Raji (cell line): ENCODE measurements at regions not wholly inside any gene's neighbourhood (a gene's known extent, or its start where the extent isn't known, plus 50 kb on each side); places are given as distances from the start of the nearest gene placed in this dataset.

Experiments
- POLR2A ChIP-seq: IDR thresholded peaks from 2 replicates; pipeline ENCODE4 v1.6.1; 2011; ENCODE audit warnings: low read depth, low read length, control low read depth; ENCODE audit not compliant: insufficient read depth

- no peak for TF ChIP-seq POLR2A
Measured at GRCh38 chr2:129821445-129821844, 158.0 kb upstream of the RAB6C start.

GRCh38 chr2:129823044-129823443 is 156.4 kb upstream of the RAB6C start:
- no peak for TF ChIP-seq POLR2A

- TF ChIP-seq POLR2A: no peak
Measured at GRCh38 chr2:129827311-129828090, 152.0 kb upstream of the RAB6C start.

GRCh38 chr2:129828792-129829191 is 150.7 kb upstream of the RAB6C start:
- TF ChIP-seq POLR2A: no peak

- no peak for TF ChIP-seq POLR2A
Measured at GRCh38 chr2:129829588-129829987, 149.9 kb upstream of the RAB6C start.

- no peak for TF ChIP-seq POLR2A
Measured at GRCh38 chr2:129831018-129831417, 148.4 kb upstream of the RAB6C start.

- TF ChIP-seq POLR2A: no peak
Measured at GRCh38 chr2:129847043-129847442, 132.4 kb upstream of the RAB6C start.

- no peak for TF ChIP-seq POLR2A
Measured at GRCh38 chr2:129849559-129850160, 129.8 kb upstream of the RAB6C start.

GRCh38 chr2:129857200-129857599 is 122.3 kb upstream of the RAB6C start:
- TF ChIP-seq POLR2A: no peak

- TF ChIP-seq POLR2A: no peak
Measured at GRCh38 chr2:129859175-129859574, 120.3 kb upstream of the RAB6C start.

GRCh38 chr2:129860088-129860487 is 119.4 kb upstream of the RAB6C start:
- TF ChIP-seq POLR2A: no peak

- TF ChIP-seq POLR2A: no peak
Measured at GRCh38 chr2:129861666-129862288, 117.7 kb upstream of the RAB6C start.

- no peak for TF ChIP-seq POLR2A
Measured at GRCh38 chr2:129862668-129863067, 116.8 kb upstream of the RAB6C start.

- no peak for TF ChIP-seq POLR2A
Measured at GRCh38 chr2:129863350-129863749, 116.1 kb upstream of the RAB6C start.

GRCh38 chr2:129864719-129865118 is 114.7 kb upstream of the RAB6C start:
- TF ChIP-seq POLR2A: no peak

GRCh38 chr2:129865976-129866375 is 113.5 kb upstream of the RAB6C start:
- TF ChIP-seq POLR2A: no peak
